RKO (cell line): ENCODE measurements at regions not wholly inside any gene's neighbourhood (a gene's known extent, or its start where the extent isn't known, plus 50 kb on each side); places are given as distances from the start of the nearest gene placed in this dataset.
A peak's percentile ranks its signal among the peaks of the same experiment; 100 is the strongest.
"Not testable (repeated sequence)": the region's sequence is repeated elsewhere in the genome, so short reads cannot be mapped to it uniquely, and the experiment has no call there.

Source experiments
- DNase-seq: peaks from one replicate; pipeline ENCODE4 v3.0.0-alpha.2; 2016; ENCODE audit warnings: low spot score

GRCh38 chr1:83130886-83131691 lies 867.8 kb downstream of the TTLL7 start:
- no peak for DNase-seq

GRCh38 chr1:83129107-83129506 lies 869.8 kb downstream of the TTLL7 start:
- no peak for DNase-seq

- DNase-seq, result no peak
Observed at GRCh38 chr1:83125456-83125855, 873.5 kb downstream of the TTLL7 start.

- DNase-seq, result no peak
Observed at GRCh38 chr1:83123019-83123418, 875.9 kb downstream of the TTLL7 start.

DNA sequence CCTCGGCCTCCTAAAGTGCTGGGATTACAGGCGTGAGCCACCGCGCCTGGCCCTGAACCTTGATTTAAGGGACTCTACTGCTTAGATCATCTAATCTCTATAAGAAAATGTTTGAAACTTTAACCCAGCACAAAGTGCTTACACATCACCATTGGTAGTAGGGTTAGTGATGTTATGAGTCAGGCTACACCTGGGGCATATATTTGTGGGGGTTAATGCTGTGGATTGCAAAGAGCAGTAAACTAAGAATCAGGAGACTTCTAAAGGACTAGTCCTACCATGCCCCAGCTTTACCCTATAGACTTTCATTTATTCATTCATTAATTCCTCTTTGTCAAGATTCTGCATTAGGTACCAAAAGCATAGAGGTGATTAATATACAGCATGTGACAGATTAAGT lies 880.5 kb downstream of the TTLL7 start:
- no peak for DNase-seq

DNA sequence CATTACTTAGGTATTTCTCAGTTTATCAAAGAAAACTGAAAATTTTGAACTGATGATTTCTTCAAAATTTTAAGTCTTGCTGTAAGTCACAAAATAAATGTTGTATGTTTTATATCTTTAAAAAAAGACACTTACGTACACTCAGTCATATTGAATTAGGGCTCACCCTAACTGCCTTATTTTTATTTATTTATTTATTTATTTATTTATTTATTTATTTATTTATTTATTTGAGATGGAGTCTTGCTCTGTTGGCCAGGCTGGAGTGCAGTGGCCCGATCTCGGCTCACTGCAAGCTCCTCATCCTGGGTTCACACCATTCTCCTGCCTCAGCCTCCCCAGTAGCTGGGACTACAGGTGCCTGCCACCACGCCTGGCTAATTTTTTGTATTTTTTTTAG lies 881.9 kb downstream of the TTLL7 start:
- not testable (repeated sequence) for DNase-seq

DNA sequence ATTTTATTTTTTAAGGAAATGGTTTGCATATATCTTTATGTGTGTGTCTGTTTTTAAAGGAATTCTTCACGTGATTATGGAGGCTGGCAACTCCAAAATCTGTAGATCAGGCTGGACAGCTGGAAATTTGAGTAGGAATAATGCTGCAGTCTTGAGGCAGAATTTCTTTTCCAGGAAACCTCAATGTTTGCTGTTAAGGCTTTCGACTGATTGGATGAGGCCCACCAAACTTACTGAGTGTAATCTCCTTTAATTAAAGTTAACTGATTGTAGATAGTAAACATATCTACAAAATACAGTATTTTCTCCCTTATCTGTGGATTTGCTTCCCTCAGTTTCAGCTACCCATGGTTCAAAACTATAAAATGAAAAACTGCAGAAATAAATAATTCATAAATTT lies 883.1 kb downstream of the TTLL7 start:
- no peak for DNase-seq

GRCh38 chr1:83114136-83114834 lies 884.6 kb downstream of the TTLL7 start:
- DNase-seq, result no peak

GRCh38 chr1:83113652-83114051 lies 885.3 kb downstream of the TTLL7 start:
- no peak for DNase-seq

DNA sequence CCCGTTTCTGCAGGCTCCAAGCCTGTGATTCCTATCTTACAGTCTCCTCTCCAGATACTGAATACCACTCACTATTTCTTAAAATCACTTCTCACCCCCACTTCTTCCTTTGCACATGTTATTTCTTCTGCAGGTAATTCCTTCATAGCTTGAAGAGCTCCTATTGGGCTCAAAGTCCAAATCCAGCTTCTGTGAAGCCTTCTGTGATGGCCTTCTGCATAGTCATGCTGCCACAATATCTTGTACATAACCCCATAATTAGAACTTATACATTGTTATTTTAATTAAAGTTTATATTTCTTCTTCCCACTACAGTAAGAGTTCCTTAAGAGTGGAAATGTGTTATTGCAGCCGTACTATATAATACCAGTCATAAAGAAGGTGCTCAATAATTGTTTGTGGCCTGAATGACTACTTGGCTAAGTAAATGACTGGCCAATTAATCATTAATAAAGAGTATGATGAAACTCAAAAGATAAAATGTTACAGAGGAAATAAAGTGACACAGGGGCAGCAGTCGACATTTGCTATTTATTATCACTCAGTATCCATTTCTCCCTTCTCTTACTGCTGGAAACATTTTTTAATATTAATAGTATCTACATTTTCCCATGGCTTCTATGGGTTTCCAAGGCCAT lies 886.6 kb downstream of the TTLL7 start:
- DNase-seq, result no peak

GRCh38 chr1:83110156-83110555 lies 888.8 kb downstream of the TTLL7 start:
- DNase-seq, result no peak

GRCh38 chr1:83109692-83110091 lies 889.2 kb downstream of the TTLL7 start:
- no peak for DNase-seq

- DNase-seq, result no peak
Observed at GRCh38 chr1:83104558-83104957, 894.4 kb downstream of the TTLL7 start.

GRCh38 chr1:83103341-83103740 lies 895.6 kb downstream of the TTLL7 start:
- no peak for DNase-seq

DNA sequence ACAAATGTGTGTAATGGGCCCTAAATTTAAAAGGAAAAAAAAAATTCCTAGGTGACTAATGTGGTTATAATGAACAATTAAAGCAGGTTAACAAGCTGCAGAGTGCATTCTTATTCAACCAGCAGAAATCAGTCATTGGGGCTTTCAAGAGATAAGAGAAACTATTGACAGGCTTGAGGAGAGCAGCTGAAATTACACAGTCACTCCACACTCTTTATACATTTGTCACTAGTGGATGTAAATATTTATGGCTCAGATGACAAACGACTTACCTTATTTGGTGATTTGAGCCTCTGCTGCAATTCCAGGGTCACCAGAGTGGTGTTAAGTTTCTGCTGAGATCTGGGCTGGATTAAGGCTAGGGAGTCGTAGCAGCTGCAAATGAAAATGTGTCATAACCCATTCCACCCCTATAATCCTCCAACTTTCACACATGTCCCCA lies 896.3 kb downstream of the TTLL7 start:
- peak; percentile 14 for DNase-seq

DNA sequence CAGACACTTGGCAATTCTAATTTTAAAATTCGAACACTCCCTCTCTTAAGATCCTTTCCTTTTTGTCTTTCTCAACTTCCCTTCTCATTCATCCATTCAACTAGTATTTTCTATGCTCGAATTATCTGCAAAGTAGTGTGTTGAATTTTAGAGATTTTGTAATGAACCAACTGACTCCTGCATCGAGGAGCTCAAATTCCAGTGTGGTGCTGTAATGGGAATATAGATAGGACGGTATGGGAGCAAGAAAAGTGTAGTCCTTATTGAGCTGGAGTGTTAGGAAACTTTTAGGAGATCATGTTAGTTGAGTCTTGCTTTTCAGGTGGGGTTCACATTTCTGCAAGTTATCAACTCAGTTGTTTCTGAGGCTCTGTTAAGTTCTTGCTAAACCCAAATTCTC lies 897.5 kb downstream of the TTLL7 start:
- DNase-seq, result no peak

- DNase-seq, result no peak
Observed at GRCh38 chr1:83100133-83100532, 898.8 kb downstream of the TTLL7 start.

DNA sequence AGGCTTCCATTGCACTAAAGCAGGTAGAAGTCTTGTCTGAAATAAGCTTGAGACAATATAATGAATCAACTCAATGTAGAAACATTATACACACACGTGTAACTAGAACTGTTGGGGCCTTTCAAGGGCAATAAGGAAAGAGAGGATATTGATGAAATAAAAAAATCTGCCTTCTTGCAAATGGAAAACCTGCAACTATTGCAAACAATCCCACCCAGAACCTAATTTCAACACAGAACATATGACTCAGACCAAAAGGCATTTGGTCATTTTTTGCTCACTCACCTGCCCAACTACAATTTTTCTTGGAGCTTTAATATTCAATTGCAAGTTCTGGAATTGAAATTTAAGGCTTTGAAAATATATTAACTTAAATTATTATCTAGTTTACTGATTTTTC lies 900.1 kb downstream of the TTLL7 start:
- no peak for DNase-seq

DNA sequence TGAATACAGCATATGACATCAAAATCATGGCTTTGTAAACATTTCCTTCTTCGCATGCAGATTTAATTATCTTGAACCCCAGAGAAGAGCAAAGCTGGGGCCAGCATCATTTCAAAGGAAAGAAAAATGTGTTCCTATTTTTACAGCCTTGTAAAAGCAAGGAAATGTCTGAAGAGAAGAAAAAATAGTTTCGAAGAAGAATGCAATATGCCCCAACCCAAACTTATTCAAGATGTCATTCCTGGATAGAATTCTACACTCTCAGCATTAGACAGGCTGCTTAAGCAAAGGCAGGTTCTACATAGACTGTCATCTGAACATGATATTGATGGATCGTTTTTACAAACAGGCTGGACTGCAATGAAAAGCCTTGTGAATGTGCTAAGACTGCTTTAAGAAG lies 900.8 kb downstream of the TTLL7 start:
- no peak for DNase-seq

DNA sequence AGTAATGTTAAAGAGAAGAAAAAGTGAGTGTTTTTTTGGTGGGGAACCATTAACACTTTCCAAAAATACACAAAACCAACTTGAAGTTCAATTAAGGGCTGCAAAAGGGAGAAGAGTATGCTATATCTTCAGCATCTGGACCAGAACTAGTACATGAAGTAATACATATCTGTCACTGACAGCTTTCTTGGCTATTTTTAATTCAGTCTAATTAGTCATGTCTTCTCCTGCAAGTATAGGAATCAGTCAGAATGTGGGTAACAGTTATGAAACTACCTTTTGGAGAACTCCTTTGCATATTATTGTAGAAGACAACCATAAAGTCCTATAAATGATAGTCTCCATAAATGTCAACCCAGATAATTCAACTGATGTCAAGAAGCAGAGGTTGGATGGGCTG lies 901.2 kb downstream of the TTLL7 start:
- no peak for DNase-seq

DNA sequence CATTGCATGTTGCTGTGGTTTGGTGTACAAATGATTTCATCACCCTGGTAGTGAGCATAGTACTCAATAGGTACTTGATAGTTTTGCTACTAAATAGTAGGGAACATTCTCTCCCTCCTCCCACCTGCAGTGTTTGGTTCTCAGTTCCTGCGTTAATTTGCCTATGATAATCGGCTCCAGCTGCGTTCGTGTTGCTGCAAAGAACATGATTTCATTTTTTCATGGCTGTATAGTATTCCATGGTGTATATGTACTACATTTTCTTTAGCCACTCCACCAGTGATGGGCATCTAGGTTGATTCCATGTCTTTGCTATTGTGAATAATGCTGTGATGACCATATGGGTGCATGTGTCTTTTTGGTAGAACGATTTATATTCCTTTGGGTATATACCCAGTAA lies 903.4 kb downstream of the TTLL7 start:
- no peak for DNase-seq

DNA sequence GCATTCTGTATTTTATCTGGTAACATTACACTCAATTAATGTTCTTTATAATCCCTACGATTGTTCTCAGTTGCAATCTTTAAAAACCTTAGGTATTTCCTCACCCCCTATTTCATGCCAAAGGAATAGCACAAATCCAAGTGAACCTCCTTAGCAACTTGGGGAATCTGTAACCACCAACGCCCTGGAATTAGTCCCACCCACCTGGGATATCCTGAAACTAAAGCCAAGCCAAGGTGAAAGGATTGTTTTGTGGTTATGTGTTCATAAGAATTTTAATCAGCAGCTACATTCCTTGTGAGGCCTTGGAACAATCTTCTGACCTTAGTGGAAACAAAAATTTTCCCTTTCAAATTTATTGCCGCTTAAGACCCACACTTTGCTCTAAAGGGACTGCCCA lies 908.7 kb downstream of the TTLL7 start:
- DNase-seq, result no peak

- DNase-seq, result no peak
Observed at GRCh38 chr1:83087851-83088250, 911.1 kb downstream of the TTLL7 start.
